BJ (cell line): ENCODE measurements at regions not wholly inside any gene's neighbourhood (a gene's known extent, or its start where the extent isn't known, plus 50 kb on each side); places are given as distances from the start of the nearest gene placed in this dataset.

Experiments
- CTCF ChIA-PET: fragments of 350-600 bp; formaldehyde crosslinking; extraction: SDS; loops from one replicate; lab custom pipeline; 2021; ENCODE audit warnings: antibody characterized with exemption, inconsistent platforms; lab: Yijun Ruan, JAX
- POLR2A ChIA-PET: fragments of 300-600 bp; sonication (Branson Sonifier 250); formaldehyde crosslinking; extraction: SDS; loops from one replicate; lab custom pipeline; 2021; ENCODE audit warnings: antibody characterized with exemption; lab: Charles Lee
- DNase-seq: peaks from one replicate; pipeline ENCODE4 v3.0.0-alpha.2; 2011; ENCODE audit warnings: low read depth
- H3K27me3 ChIP-seq: 2 replicates; pipeline ENCODE4 v1.6.0; 2011; ENCODE audit warnings: low read length; ENCODE audit not compliant: control insufficient read depth, insufficient read depth
- H3K36me3 ChIP-seq: 2 replicates; pipeline ENCODE4 v1.5.1; 2011; ENCODE audit warnings: low read length; ENCODE audit not compliant: control insufficient read depth, insufficient read depth
- H3K4me3 ChIP-seq: 2 replicates; pipeline ENCODE4 v1.5.1; 2011; ENCODE audit warnings: low read depth, mild to moderate bottlenecking, control low read depth, low read length
- TF ChIP-seq, protein P1 (sequence below): IDR thresholded peaks from 2 replicates; pipeline ENCODE4 v1.5.1; 2011; ENCODE audit warnings: low read depth, mild to moderate bottlenecking, control low read depth, inconsistent platforms, low read length, moderate library complexity; ENCODE audit not compliant: insufficient read depth

DNA sequence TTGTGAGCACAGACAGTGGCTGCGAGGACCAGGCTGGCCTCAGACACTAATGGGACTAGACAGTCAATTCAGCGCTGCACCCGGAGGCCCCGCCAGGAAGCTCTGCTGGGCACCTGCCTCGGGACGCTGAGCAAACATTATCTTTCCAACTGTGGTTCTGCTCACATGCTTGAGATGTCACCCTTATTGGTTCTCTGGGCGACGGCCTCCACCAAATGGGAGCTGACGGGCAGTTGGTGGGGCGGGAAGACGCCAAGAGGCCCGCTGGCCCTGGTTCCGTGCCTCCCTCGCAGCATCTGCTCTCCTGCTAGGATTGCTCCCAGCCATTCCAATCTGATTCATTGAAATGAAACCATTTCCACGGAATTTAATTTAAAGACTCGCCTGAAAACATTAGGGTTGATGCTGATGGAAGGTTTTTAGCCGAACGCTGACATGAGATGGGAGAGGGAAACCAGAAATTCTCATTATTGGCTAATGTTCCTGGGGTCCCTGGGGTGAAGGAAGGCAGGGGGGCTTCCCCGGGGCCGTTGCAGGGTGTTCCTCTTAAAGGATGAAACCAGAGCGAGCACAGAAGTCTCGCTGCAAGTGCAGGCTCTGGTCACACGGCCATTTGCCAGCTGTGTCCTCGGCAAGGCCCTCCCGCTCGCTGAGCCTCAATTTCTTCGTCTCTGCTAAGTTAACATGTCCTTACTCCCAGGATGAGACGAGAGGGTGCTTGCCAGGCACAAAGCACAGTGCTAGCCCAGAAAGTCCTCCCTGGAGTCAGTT is 512.2 kb downstream of the NPHP4 start:
- Histone ChIP-seq H3K4me3 (no peak overlapping the region), H3K36me3 (no peaks in the 10 kb centered on the region), H3K27me3 (no peaks in the 10 kb centered on the region)
- no peak for DNase-seq
- ChIA-PET POLR2A (no interaction called here), CTCF (no interaction called here)
- TF ChIP-seq, protein P1, sequence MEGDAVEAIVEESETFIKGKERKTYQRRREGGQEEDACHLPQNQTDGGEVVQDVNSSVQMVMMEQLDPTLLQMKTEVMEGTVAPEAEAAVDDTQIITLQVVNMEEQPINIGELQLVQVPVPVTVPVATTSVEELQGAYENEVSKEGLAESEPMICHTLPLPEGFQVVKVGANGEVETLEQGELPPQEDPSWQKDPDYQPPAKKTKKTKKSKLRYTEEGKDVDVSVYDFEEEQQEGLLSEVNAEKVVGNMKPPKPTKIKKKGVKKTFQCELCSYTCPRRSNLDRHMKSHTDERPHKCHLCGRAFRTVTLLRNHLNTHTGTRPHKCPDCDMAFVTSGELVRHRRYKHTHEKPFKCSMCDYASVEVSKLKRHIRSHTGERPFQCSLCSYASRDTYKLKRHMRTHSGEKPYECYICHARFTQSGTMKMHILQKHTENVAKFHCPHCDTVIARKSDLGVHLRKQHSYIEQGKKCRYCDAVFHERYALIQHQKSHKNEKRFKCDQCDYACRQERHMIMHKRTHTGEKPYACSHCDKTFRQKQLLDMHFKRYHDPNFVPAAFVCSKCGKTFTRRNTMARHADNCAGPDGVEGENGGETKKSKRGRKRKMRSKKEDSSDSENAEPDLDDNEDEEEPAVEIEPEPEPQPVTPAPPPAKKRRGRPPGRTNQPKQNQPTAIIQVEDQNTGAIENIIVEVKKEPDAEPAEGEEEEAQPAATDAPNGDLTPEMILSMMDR, result no peak

- ChIA-PET POLR2A (no interaction called here), CTCF (no interaction called here)
- Histone ChIP-seq H3K27me3 (no peaks in the 10 kb centered on the region), H3K4me3 (no peak overlapping the region), H3K36me3 (no peaks in the 10 kb centered on the region)
- no peak for DNase-seq
- TF ChIP-seq, protein P1, result no peak
These were observed 513.3 kb downstream of the NPHP4 start for GRCh38 chr1:5478961-5479360.

DNA sequence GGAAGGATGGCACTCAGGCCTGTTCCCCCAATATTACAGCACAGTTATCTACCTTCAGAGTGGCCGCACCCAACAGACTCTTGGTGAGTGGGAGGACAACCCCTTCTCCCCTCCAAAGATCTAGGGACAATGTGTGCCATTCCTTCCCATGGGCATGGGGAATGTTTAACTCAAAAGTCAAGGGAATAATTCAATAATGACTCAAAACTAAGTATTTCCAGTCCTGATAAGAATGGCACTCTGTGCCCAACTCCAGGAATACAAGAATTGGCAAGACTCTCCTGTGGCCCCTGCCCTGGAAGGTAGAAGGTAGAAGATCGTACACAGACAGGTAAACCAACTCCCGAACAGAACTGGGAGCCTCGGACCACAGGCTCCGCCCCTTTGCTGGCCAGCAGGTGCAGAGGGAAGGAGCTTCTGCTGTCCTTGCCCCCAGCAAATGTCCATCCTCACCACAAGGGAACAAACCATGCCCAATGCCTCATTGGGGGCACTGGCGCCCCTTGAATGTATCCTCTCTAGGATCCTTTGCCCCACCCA is 514.0 kb downstream of the NPHP4 start:
- POLR2A ChIA-PET, result no interaction called here
- Histone ChIP-seq H3K4me3 (no peak overlapping the region), H3K36me3 (no peaks in the 10 kb centered on the region), H3K27me3 (no peaks in the 10 kb centered on the region)
- no peak for DNase-seq
- CTCF ChIA-PET, result no interaction called here
- TF ChIP-seq, protein P1, result no peak

- DNase-seq, result no peak
- TF ChIP-seq, protein P1, result no peak
- no peak overlapping the region for H3K4me3 ChIP-seq
- no peaks in the 10 kb centered on the region for H3K36me3 ChIP-seq
- H3K27me3 ChIP-seq, result no peaks in the 10 kb centered on the region
- ChIA-PET POLR2A (no interaction called here), CTCF (no interaction called here)
These were observed 514.5 kb downstream of the NPHP4 start for GRCh38 chr1:5477716-5478115.

GRCh38 chr1:5475572-5475971 is 516.7 kb downstream of the NPHP4 start:
- POLR2A ChIA-PET, result no interaction called here
- no peaks in the 10 kb centered on the region for H3K36me3 ChIP-seq
- CTCF ChIA-PET, result no interaction called here
- TF ChIP-seq, protein P1, result no peak
- no peaks in the 10 kb centered on the region for H3K27me3 ChIP-seq
- DNase-seq, result no peak
- no peak overlapping the region for H3K4me3 ChIP-seq
